ENCODE measurements at regions not wholly inside any gene's neighbourhood (a gene's known extent, or its start where the extent isn't known, plus 50 kb on each side); places are given as distances from the start of the nearest gene placed in this dataset.

GRCh38 chr15:93438310-93438709 lies 349.3 kb upstream of the RGMA start:
- no peak for DNase-seq (ENCODE audit: low read depth in 2 of 2)

- DNase-seq (ENCODE audit: low read depth in 2 of 2): no peak
These were observed 343.5 kb upstream of the RGMA start for GRCh38 chr15:93432474-93432873.

GRCh38 chr15:93428807-93429351 lies 339.9 kb upstream of the RGMA start:
- no peak for DNase-seq (ENCODE audit: low read depth in 2 of 2)

GRCh38 chr15:93428150-93428549 lies 339.1 kb upstream of the RGMA start:
- DNase-seq (ENCODE audit: low read depth in 2 of 2): no peak

- no peak for DNase-seq (ENCODE audit: low read depth in 2 of 2)
These were observed 335.1 kb upstream of the RGMA start for GRCh38 chr15:93424131-93424530.

GRCh38 chr15:93422476-93422875 lies 333.5 kb upstream of the RGMA start:
- DNase-seq (ENCODE audit: low read depth in 2 of 2): no peak

- no peak for DNase-seq (ENCODE audit: low read depth in 2 of 2)
These were observed 331.5 kb upstream of the RGMA start for GRCh38 chr15:93420477-93420876.

GRCh38 chr15:93420050-93420452 lies 331.0 kb upstream of the RGMA start:
- DNase-seq (ENCODE audit: low read depth in 2 of 2): no peak

- DNase-seq (ENCODE audit: low read depth in 2 of 2): no peak
These were observed 329.6 kb upstream of the RGMA start for GRCh38 chr15:93418566-93418965.

- DNase-seq (ENCODE audit: low read depth in 2 of 2): no peak
These were observed 328.6 kb upstream of the RGMA start for GRCh38 chr15:93417631-93418030.

GRCh38 chr15:93417156-93417555 lies 328.1 kb upstream of the RGMA start:
- no peak for DNase-seq (ENCODE audit: low read depth in 2 of 2)

GRCh38 chr15:93415576-93415975 lies 326.6 kb upstream of the RGMA start:
- DNase-seq (ENCODE audit: low read depth in 2 of 2): no peak

GRCh38 chr15:93414576-93415231 lies 325.7 kb upstream of the RGMA start:
- DNase-seq (ENCODE audit: low read depth in 2 of 2): no peak

GRCh38 chr15:93413745-93414144 lies 324.7 kb upstream of the RGMA start:
- DNase-seq (ENCODE audit: low read depth in 2 of 2): no peak

- DNase-seq (ENCODE audit: low read depth in 2 of 2): no peak
These were observed 310.1 kb upstream of the RGMA start for GRCh38 chr15:93399121-93399520.

- DNase-seq (ENCODE audit: low read depth in 2 of 2): no peak
These were observed 300.2 kb upstream of the RGMA start for GRCh38 chr15:93389211-93389610.

- no peak for DNase-seq (ENCODE audit: low read depth in 2 of 2)
These were observed 295.9 kb upstream of the RGMA start for GRCh38 chr15:93384886-93385285.

GRCh38 chr15:93382200-93382820 lies 293.3 kb upstream of the RGMA start:
- DNase-seq (ENCODE audit: low read depth in 2 of 2): no peak

- no peak for DNase-seq (ENCODE audit: low read depth in 2 of 2)
These were observed 289.5 kb upstream of the RGMA start for GRCh38 chr15:93378558-93378957.

GRCh38 chr15:93372865-93373223 lies 283.8 kb upstream of the RGMA start:
- DNase-seq (ENCODE audit: low read depth in 2 of 2): no peak

- DNase-seq (ENCODE audit: low read depth in 2 of 2): no peak
These were observed 283.3 kb upstream of the RGMA start for GRCh38 chr15:93372208-93372864.

- no peak for DNase-seq (ENCODE audit: low read depth in 2 of 2)
These were observed 277.5 kb upstream of the RGMA start for GRCh38 chr15:93366387-93367100.

Measured in stimulated activated CD4-positive, alpha-beta T cell treated with anti-CD3 and anti-CD28 coated beads, Interleukin-15, amount 100 ng/mL, for 48 hours (primary cell).